ENCODE measurements at regions not wholly inside any gene's neighbourhood (a gene's known extent, or its start where the extent isn't known, plus 50 kb on each side); places are given as distances from the start of the nearest gene placed in this dataset.

DNA sequence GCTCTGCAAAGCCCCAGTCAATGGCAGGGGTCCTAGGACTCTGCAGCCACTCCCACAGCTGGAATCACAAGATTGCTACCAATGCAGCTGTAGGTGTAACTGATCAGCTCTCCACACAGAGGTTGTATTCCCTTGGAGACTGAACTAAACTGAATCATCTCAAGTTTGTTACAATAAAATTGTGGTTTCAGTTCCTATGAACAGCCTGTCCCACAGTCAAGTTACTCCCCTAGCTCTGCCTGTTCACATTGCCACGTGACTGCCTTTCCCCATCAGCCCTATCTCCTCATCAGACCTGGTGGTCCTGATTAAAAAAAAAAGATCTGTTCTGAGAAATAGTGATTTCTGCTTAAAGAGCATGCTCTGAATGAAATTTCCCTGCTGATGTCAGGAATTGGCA is 287.9 kb upstream of the NBEA start:
- TF ChIP-seq, protein P1, sequence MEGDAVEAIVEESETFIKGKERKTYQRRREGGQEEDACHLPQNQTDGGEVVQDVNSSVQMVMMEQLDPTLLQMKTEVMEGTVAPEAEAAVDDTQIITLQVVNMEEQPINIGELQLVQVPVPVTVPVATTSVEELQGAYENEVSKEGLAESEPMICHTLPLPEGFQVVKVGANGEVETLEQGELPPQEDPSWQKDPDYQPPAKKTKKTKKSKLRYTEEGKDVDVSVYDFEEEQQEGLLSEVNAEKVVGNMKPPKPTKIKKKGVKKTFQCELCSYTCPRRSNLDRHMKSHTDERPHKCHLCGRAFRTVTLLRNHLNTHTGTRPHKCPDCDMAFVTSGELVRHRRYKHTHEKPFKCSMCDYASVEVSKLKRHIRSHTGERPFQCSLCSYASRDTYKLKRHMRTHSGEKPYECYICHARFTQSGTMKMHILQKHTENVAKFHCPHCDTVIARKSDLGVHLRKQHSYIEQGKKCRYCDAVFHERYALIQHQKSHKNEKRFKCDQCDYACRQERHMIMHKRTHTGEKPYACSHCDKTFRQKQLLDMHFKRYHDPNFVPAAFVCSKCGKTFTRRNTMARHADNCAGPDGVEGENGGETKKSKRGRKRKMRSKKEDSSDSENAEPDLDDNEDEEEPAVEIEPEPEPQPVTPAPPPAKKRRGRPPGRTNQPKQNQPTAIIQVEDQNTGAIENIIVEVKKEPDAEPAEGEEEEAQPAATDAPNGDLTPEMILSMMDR (IDR thresholded peaks at IDR 0.05 in 2 of 3, conservative IDR thresholded peaks at IDR 0.05 in 1 of 3; ENCODE audit: borderline replicate concordance in 1 of 3, insufficient read depth in 1 of 3, low read depth in 2 of 3, low read length in 2 of 3): no peak
- TF ChIP-seq EZH2 (IDR thresholded peaks at IDR 0.05): no peak
- TF ChIP-seq EZH2phosphoT487 (IDR thresholded peaks at IDR 0.05; ENCODE audit: borderline replicate concordance): no peak
